ENCODE measurements at regions not wholly inside any gene's neighbourhood (a gene's known extent, or its start where the extent isn't known, plus 50 kb on each side); places are given as distances from the start of the nearest gene placed in this dataset.

GRCh38 chr2:215670396-215670795, 234.5 kb upstream of the FN1 start:
- Histone ChIP-seq H4K20me1 (ENCODE audit: control insufficient read depth, insufficient read depth, low read length, poor library complexity, severe bottlenecking) (no peaks in the 10 kb centered on the region), H3K27me3 (replicated peaks in 1 of 4; ENCODE audit: control extremely low read depth in 1 of 4, control insufficient read depth in 3 of 4, insufficient read depth in 4 of 4, low read length in 3 of 4) (peaks cover 0 to 4% (median 0%) of the 10 kb centered on the region in 4 experiments), H3K4me2 (replicated peaks; ENCODE audit: low read depth, low read length, poor library complexity, severe bottlenecking) (no peak overlapping the region), H3K4me3 (ENCODE audit: control extremely low read depth in 1 of 5, extremely low read depth in 1 of 5, insufficient read depth in 1 of 5, low read depth in 2 of 5, low read length in 4 of 5) (no peak overlapping the region), H3K79me2 (ENCODE audit: control insufficient read depth, insufficient read depth, low read length) (no peaks in the 10 kb centered on the region), H3K36me3 (replicated peaks in 1 of 2; ENCODE audit: control extremely low read depth in 1 of 2, control insufficient read depth in 1 of 2, extremely low read depth in 1 of 2, insufficient read depth in 2 of 2, low read length in 1 of 2) (no peaks in the 10 kb centered on the region), H3K27ac (ENCODE audit: low read length in 2 of 2) (no peak overlapping the region), H3K9ac (ENCODE audit: low read length) (no peak overlapping the region), H3K4me1 (ENCODE audit: control insufficient read depth in 2 of 2, insufficient read depth in 2 of 2, low read length in 2 of 2) (no peaks in the 10 kb centered on the region), H2AFZ (ENCODE audit: insufficient read depth, low read depth, low read length, poor library complexity, severe bottlenecking) (no peak overlapping the region), H3K9me3 (ENCODE audit: control extremely low read depth in 1 of 3, control insufficient read depth in 2 of 3, insufficient read depth in 1 of 3, low read length in 2 of 3) (no peaks in the 10 kb centered on the region)
- DNase-seq (no peak), ATAC-seq (ENCODE audit: low read depth) (no peak)
- TF ChIP-seq CTCF (IDR thresholded peaks at IDR 0.05) (no peak), EZH2 (IDR thresholded peaks at IDR 0.05; ENCODE audit: borderline replicate concordance, insufficient read depth, low read depth, low read length, poor library complexity, severe bottlenecking) (no peak)
- intact Hi-C loops (cut with micrococcal nuclease) = no loop called here
- CTCF ChIA-PET = no interaction called here
- Mint-ChIP-seq H3K9me3 (ENCODE audit: insufficient read depth) (no peaks in the 10 kb centered on the region), H3K27ac (no peak overlapping the region), H3K4me1 (no peaks in the 10 kb centered on the region), H3K4me3 (no peak overlapping the region), H3K27me3 (peaks cover 15% of the 10 kb centered on the region)
- no CpG with 5 or more reads among the region's 4 CpGs for WGBS (ENCODE audit: insufficient coverage)
- POLR2A ChIA-PET = no interaction called here

- ATAC-seq (ENCODE audit: low read depth) (no peak), DNase-seq (no peak)
- Histone ChIP-seq H4K20me1 (ENCODE audit: control insufficient read depth, insufficient read depth, low read length, poor library complexity, severe bottlenecking) (no peaks in the 10 kb centered on the region), H2AFZ (ENCODE audit: insufficient read depth, low read depth, low read length, poor library complexity, severe bottlenecking) (no peak overlapping the region), H3K4me3 (ENCODE audit: control extremely low read depth in 1 of 5, extremely low read depth in 1 of 5, insufficient read depth in 1 of 5, low read depth in 2 of 5, low read length in 4 of 5) (no peak overlapping the region), H3K9me3 (ENCODE audit: control extremely low read depth in 1 of 3, control insufficient read depth in 2 of 3, insufficient read depth in 1 of 3, low read length in 2 of 3) (no peaks in the 10 kb centered on the region), H3K9ac (ENCODE audit: low read length) (no peak overlapping the region), H3K27ac (ENCODE audit: low read length in 2 of 2) (no peak overlapping the region), H3K4me1 (ENCODE audit: control insufficient read depth in 2 of 2, insufficient read depth in 2 of 2, low read length in 2 of 2) (no peaks in the 10 kb centered on the region), H3K27me3 (replicated peaks in 1 of 4; ENCODE audit: control extremely low read depth in 1 of 4, control insufficient read depth in 3 of 4, insufficient read depth in 4 of 4, low read length in 3 of 4) (peaks cover 0 to 4% (median 0%) of the 10 kb centered on the region in 4 experiments), H3K36me3 (replicated peaks in 1 of 2; ENCODE audit: control extremely low read depth in 1 of 2, control insufficient read depth in 1 of 2, extremely low read depth in 1 of 2, insufficient read depth in 2 of 2, low read length in 1 of 2) (no peaks in the 10 kb centered on the region), H3K4me2 (replicated peaks; ENCODE audit: low read depth, low read length, poor library complexity, severe bottlenecking) (no peak overlapping the region), H3K79me2 (ENCODE audit: control insufficient read depth, insufficient read depth, low read length) (no peaks in the 10 kb centered on the region)
- H3K9me3 Mint-ChIP-seq (ENCODE audit: insufficient read depth) = no peaks in the 10 kb centered on the region
- peaks cover 15% of the 10 kb centered on the region for H3K27me3 Mint-ChIP-seq
- ChIA-PET POLR2A (no interaction called here), CTCF (no interaction called here)
- intact Hi-C loops (cut with micrococcal nuclease) = no loop called here
- no peak overlapping the region for H3K4me3 Mint-ChIP-seq
- H3K27ac Mint-ChIP-seq = no peak overlapping the region
- no peak for TF ChIP-seq CTCF (IDR thresholded peaks at IDR 0.05)
- no peaks in the 10 kb centered on the region for H3K4me1 Mint-ChIP-seq
- 100% methylated on average over 2 of the region's 5 CpGs for WGBS (ENCODE audit: insufficient coverage)
Measured at GRCh38 chr2:215668378-215668775, 232.5 kb upstream of the FN1 start.
